Left renal cortex interstitium (tissue), 4 donors: ENCODE measurements at regions not wholly inside any gene's neighbourhood (a gene's known extent, or its start where the extent isn't known, plus 50 kb on each side); places are given as distances from the start of the nearest gene placed in this dataset.
A peak's percentile ranks its signal among the peaks of the same experiment; 100 is the strongest.
"Not testable (repeated sequence)": the region's sequence is repeated elsewhere in the genome, so short reads cannot be mapped to it uniquely, and the experiment has no call there.

Experiments used
- DNase-seq, 4 donors: peaks; one replicate each; pipeline ENCODE4 v3.0.0-alpha.2; 2013; ENCODE audit warnings: low read depth in 4 of 4, low spot score in 2 of 4, missing footprints in 1 of 4

GRCh38 chr1:90864681-90865080 is 147.6 kb upstream of the BARHL2 start:
- no peak for DNase-seq

DNA sequence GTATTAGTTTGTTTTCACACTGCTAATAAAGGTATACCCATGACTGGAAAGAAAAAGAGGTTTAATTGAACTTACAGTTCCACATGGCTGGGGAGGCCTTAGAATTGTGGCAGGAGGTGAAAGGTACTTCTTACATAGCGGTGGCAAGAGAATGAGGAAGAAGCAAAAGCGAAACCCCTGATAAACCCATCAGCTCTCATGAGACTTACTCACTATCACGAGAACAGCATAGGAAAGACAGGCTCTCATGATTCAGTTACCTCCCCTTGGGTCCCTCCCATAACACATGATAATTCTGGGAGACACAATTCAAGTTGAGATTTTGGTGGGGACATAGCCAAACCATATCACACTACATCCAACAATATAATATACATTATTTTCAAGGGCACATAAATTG is 145.7 kb upstream of the BARHL2 start:
- no peak for DNase-seq

GRCh38 chr1:90861421-90861820 is 144.3 kb upstream of the BARHL2 start:
- DNase-seq = not testable (repeated sequence)

DNA sequence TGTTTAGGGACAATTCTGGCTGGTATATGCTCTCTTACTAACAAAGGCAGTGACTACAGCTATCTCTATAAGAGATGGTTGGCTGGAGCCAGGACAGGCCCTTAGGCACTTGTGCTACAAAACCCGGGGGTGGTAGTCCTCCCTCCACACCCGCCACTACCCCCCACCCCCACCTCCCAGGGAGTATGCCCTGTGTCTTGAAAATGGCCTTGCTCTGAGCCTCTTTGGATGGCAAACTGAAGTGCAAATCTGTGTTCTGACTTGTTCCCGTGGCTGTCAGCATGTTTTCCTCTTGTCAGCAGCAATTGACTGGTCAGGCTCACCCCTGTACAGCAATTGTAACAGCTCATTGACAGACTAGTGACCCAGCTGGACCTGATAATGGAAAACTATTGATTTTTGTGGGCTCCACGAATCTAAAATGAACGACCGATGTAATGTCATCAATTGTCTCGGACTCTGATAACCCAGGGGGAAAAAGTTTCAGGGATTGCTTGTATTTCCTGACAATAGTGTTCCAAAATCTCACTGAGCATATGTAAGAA is 139.4 kb upstream of the BARHL2 start:
- no peak for DNase-seq

GRCh38 chr1:90854397-90854924 is 137.4 kb upstream of the BARHL2 start:
- no peak for DNase-seq

DNA sequence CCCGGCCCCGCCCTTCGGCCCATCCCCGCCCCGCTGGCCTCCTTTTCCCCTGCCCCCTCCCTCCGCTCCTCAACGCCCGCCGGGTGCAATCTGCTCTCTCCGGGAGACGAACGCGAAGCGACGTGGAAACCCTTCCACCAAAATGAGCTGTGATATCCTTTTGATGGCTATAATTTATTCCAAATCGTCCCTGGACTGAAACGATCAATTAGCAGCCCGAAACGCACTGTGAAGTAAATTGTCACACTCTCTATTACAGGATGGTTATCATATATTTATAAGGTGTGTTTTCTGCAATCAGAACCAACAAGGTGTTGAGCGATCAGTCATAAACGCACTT is 134.6 kb upstream of the BARHL2 start:
- DNase-seq = no peak

DNA sequence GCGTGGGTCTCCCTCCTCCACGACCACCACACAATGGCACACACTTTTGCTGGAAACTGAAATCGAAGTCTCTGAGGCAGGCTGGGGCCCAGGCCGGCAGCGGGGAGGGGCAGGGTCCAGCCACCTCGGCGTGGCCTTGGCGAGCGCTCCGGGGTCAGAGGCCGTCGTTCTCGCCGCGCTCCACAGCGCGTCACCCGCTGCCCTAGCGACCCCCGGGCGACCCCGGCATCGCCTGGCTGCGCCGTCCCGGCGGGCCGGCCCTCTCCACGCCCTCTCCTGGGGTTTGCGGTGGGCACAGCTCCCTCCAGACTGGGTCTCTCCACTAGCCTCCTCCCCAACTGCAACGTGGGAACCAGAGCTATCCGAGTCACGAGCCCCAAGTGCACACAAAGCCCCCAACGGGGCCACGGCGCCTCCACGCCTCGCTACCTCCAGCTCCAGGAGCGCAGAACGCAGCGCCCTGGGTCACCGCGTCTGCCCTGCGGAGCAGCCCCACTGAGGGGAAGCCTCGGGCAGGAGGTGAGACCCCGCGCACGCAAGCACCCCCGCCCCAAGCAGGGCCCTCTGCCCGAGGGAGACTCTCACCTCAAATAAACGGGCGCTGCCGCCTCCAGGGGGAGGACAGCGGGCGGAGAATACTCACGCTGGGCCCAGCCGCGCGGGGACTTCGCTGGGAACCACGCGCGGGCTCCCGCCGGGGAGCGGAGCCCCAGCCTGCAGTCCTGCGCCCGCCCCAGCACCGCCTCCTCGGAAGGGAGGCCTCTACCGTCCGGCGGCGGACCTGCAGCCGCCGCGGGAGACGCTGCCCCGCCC is 134.0 kb upstream of the BARHL2 start:
- DNase-seq = peak in 1 of 4 donors; percentile 48

DNA sequence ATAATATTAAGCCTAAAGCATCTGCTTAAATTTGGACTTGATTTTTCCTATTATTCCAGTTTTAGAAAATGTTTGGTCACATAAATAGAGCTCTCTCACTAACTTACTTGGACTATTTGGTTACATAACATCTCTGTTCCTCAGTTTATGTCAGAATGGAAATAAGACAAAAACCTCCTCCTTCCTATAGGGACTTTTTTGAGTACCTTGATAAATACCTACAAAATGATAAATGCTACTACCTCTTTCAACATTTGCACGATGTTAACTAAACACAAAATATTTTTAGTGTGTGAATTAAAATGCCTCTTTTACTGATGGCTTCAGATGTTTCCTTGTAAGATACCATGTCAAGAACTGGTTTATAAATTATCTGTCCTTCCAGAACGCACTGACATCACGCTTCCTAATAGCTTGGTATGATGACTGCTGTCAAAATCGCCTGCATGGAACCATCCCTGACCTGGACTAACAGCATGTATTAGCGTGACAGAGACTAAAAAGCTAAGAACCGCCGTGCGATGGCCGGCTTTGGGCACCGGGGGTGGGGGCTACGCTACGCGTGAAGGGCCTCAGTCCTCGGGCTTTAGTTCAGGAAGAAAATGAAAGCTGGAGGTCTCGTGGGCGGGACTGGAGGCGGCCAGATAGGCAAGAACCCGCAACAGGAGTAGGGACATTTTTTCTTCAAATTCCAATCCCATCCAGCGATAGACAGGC is 133.2 kb upstream of the BARHL2 start:
- DNase-seq = no peak

GRCh38 chr1:90841473-90841872 is 124.4 kb upstream of the BARHL2 start:
- DNase-seq = no peak

- no peak for DNase-seq
These were observed 123.2 kb upstream of the BARHL2 start for GRCh38 chr1:90840352-90840751.

GRCh38 chr1:90839323-90839722 is 122.2 kb upstream of the BARHL2 start:
- no peak for DNase-seq

- no peak for DNase-seq
These were observed 121.6 kb upstream of the BARHL2 start for GRCh38 chr1:90838720-90839119.

GRCh38 chr1:90837420-90837819 is 120.3 kb upstream of the BARHL2 start:
- no peak for DNase-seq

DNA sequence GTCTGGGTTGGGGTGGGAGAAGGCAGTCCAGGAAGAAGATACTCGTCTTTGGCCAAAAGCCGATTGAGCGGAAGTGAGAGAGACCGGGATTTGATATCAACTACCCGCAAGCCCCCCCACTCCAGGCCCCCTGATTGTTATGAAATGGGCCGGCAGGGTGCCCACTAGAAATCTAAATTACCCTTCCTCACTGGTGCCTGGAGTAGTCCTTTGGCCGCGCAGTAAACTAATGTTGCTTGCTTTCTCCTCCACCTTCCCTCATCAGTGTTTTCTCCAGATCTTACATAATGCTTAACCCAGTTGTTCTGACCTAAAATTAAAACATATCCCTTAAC is 119.2 kb upstream of the BARHL2 start:
- no peak for DNase-seq

- DNase-seq = no peak
These were observed 118.7 kb upstream of the BARHL2 start for GRCh38 chr1:90835661-90836344.

GRCh38 chr1:90834886-90835660 is 118.0 kb upstream of the BARHL2 start:
- DNase-seq = no peak

- no peak for DNase-seq
These were observed 117.3 kb upstream of the BARHL2 start for GRCh38 chr1:90834354-90834885.

GRCh38 chr1:90833466-90834110 is 116.5 kb upstream of the BARHL2 start:
- no peak for DNase-seq

GRCh38 chr1:90831910-90832309 is 114.8 kb upstream of the BARHL2 start:
- no peak for DNase-seq

DNA sequence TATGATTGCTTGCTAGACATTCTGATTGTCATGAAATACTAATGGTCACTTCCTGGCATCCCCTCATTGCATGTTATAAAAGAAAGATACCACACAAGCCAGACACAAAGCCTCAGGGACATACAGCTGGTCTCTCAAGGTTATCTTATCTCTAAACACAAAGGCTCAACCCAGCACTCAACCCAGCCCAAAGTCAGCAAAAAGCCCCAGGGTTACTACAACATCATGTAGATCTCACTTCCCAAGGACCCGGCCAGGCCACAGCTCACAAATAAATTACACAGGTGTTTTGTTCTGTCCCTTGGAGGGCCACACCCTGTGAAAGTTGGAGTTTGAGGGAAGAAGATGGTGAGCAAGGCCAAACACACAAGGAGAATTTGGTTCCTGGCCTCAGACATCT is 109.7 kb upstream of the BARHL2 start:
- DNase-seq = no peak
